Activated CD4-positive, CD25-positive, alpha-beta regulatory T cell treated with anti-CD3 and anti-CD28 coated beads, Interleukin-2, amount 50 U/mL, for 72 hours (primary cell): ENCODE measurements at regions not wholly inside any gene's neighbourhood (a gene's known extent, or its start where the extent isn't known, plus 50 kb on each side); places are given as distances from the start of the nearest gene placed in this dataset.

Source experiments
- DNase-seq: peaks from one replicate; pipeline ENCODE4 v3.0.0; 2021

DNA sequence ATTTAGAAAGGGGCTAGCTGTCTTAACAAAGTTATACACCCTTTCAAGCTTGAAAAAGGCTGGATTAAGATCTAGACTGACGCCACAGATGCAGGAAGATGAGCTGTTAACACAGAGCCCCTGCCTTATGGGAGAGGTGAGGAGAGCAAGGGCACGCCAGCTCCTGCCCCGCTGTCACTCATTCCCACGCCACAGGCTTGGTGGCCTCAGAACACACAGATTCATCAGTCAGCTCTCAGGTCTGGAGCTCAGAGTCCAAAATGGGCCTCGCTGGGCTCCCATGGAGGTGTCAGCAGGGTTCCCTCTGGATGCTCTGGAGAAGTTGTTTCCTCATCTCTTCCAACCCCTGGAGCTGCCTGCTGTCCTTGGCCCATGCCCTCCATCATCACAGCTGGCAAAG is 554.2 kb downstream of the TCERG1L start:
- DNase-seq: no peak

GRCh38 chr10:130757821-130758489 is 553.6 kb downstream of the TCERG1L start:
- no peak for DNase-seq

GRCh38 chr10:130758529-130758928 is 553.0 kb downstream of the TCERG1L start:
- DNase-seq: no peak

- DNase-seq: no peak
Observed at GRCh38 chr10:130761032-130761575, 550.4 kb downstream of the TCERG1L start.

DNA sequence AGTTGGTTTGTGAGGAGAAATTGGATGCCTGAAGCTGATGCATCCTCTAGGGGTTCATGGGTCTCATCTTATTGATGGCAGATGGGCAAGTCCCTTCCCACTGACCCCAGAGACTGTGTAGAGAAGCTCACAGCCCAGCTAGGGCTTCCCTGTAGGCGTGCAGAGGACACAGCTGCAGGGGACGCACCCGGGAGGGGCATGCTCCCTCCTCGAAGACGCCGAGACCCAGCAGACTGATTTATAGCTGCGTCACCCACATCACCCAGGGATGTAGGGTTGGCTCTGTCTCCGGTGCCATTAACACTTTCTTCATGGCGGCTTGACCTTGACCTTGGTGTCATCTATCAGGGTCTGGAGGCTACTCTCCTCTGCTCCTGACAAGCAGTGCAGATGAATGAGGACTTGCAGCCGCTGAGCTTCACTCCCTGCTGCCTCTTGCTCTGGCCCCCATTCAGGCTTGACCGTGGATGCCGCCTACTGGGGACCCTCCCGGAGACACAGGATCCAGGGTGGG is 549.7 kb downstream of the TCERG1L start:
- no peak for DNase-seq

GRCh38 chr10:130762491-130762890 is 549.0 kb downstream of the TCERG1L start:
- no peak for DNase-seq

DNA sequence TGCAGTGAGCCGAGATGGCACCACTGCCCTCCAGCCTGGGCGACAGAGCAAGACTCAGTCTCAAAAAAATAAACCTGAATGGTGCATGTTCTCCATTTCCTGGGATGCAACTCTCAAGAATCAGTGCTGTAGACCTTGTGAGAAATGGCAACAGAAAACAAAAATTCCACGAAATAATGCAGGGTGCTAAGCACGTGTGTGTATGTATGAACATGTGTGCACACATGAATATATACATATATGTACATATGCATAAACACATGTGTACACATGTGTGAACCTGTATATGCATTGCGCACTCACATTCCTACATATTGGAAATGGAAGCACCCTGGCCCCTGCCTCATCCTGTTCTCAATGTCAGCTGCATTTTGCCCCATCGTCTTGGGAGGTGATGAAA is 548.5 kb downstream of the TCERG1L start:
- DNase-seq: no peak

DNA sequence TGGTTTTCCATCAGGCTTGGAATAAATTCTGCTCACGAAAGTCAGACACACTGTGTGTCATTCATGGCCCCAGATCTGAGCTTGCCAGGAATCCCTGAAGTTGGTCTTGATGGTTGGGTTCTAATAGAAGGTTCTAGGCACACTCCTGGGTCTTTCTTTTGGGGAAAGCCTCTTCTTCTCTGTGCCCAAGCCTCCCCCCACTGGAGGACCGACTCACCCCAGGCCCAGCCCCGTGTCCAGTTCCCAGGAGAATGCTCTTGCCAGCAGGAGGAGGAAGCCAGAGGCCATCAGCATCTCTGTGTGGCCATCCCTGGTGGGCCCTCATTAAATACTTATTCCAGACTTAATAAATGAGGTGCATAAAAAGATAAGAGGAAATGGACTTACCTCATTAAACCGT is 548.0 kb downstream of the TCERG1L start:
- no peak for DNase-seq

DNA sequence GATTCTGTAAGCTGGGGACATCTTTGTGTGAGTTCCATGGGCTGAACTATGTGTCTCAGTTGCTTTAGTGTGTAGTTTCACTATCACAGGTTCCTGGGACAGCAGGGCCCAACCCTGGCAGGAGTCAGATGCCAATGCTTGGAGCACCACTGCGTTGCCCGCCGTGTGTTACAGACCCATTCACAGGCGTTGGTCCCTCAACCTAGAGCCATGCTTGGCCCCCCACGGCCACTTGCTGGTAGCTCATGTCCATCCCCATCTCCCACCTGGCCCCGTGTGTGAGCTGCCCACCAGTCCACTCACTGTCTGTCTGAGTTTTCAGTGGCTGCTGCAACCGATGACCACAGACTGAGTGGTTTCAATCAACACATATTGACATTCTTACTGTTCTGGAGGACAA is 546.9 kb downstream of the TCERG1L start:
- no peak for DNase-seq

GRCh38 chr10:130766071-130766470 is 545.5 kb downstream of the TCERG1L start:
- no peak for DNase-seq

DNA sequence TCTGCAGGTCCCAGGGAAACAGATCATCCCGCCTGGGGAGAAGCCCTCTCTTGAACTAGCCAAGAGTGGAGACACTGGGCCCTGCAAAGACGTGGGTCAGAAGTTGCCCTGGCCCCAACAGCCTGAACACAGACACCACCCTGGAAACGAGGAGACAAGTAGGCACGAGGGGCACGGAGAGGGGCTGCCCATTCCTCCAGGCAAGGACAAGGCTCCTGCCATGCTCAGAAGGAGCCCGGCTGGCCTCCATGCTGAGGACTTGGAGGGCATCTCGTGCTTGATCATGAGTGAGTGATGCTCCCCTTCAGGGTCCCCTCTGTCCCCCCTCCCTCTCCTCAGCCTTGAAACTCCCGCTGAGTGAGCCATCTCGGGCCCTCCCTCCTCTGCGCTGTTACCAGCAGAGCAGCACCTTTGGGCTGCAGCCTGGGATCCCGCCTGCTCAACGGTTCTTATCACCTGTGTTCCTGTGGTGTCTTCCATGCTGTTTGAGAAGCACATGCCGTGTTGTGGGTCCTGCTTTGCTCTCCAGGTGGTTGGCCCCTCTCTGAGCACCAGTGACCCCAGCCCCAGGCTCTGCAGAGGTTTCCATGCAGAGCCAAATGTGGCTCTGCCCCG is 544.3 kb downstream of the TCERG1L start:
- DNase-seq: no peak

DNA sequence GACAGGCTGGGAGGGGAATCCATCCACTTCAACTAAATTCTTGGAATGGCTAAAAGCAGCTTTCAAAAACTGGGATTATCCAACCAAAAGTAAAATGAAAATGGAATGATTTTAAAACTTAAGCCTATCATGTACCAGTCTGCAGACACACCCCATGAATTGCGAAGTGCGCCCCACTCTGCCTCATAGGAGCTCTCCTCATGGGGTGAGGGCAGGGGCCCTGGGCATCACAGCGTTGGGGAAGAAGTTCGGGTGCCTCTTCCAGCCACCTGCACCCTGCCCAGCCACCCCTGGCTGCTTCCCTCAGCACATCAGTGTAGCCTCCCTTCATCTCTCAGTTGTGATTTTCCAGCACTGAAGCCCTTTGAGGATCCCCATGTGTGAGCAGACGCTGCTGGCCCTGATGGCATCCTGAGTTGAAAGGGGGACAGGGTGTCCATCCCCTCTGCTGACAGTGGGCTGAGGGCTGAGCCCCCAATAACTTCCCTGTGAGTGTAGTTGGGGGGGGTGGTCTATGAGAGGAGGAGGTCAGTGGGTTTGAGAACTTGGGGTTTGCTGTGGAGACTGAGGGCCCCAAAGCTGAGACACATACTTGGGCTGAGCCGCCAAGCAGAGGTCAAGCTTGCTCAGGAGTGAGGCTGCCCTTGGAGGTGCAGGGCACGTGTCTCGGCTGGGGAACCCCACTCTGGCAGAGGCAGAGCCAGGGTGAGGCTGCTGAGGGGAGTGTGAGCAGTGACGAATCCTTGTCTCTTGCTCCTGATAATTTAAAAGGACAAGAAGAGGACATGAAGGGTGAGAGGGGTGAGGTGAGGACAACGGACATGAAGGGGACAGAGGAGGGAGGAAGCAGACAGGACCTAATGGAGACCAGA is 542.1 kb downstream of the TCERG1L start:
- peak; percentile 11 for DNase-seq

DNA sequence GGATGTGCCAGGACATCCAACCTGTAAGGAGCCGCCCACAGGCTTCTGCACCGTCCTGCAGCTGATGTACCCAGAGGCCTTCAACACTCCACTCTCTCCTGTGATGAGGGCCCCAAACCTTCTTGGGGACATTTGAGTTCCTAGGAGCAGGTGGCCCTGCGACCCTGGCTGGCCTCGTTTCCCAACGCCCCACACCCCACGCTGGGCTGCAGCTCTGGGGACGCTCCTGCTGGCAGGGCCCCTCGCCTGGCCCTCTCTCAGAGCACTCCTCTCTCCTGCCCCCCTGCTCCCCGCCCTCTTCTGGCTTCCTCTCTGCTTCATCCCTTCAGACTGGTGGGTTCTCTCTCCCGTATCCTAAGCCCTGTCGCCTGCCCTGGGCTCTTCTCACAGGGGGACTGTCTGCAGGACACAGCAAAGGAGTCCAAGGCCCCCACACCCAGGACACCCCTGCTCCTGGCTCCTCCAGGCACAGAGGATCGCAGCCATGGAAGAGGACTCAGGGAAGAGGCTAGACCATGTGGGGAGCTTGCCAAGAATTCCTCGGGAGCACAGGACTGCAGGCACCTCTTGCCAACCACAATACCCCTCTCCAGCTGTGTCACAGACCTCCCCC is 541.4 kb downstream of the TCERG1L start:
- no peak for DNase-seq

- no peak for DNase-seq
Observed at GRCh38 chr10:130771491-130771946, 540.0 kb downstream of the TCERG1L start.

GRCh38 chr10:130772056-130772455 is 539.5 kb downstream of the TCERG1L start:
- no peak for DNase-seq

DNA sequence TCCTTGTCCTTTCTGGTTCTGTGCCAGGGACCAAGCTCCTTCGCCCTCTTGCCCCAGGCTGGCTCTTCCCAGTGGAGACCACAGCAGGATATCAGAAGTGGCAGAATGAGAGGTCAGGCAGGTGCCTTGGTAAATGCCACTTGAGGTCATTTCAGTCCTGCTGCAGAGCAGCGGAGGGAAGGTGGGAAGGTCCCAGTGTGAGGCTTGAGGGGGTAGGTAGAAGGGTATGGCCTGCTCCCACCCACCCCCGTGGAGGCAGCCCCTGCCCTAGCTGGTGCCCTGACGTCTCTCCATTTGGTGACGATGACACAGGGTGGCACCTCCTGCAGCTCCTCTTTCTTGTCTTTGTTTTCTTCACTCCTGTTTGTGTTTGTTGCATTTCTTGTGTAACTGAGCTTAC is 538.8 kb downstream of the TCERG1L start:
- DNase-seq: no peak

DNA sequence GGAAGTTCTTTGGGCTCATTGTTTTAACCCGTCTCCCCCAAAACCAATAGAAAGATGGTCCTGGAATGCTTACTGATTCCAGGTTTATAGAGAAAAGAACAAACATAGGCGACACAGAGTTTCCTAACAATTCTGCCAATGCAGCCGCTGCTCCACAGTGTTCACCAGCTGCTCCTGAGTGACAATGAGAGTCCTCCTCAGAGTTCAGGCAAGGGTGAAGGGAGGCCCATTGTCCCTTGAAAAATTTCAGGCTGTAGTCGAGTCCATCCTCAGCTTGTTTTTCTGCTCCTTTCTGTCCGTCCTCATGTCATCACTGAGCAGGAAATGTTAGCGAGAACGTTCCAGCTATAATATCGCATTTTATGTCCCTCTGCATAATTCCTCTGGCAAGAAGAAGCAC is 537.6 kb downstream of the TCERG1L start:
- DNase-seq: no peak

- no peak for DNase-seq
Observed at GRCh38 chr10:130774871-130775270, 536.6 kb downstream of the TCERG1L start.

DNA sequence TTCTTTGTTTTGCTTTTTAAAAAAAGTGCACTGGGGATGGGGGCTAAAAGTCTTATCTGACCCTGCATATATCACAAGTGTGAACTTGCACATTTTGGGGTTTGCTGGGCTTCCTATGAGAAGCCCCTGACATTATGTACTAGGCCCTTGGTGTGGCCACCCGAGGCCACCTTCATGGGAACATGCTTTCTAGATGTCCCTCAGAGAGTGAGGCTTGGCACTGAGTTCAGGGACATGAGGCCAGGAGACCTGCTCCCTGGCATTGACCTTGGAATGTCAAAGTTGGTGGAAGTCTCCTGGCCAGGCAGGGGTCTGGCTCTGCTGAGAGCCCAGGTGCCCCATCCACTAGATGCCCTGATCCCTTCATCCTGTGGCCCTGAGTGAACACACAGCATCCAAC is 536.2 kb downstream of the TCERG1L start:
- no peak for DNase-seq

GRCh38 chr10:130776724-130777123 is 534.8 kb downstream of the TCERG1L start:
- no peak for DNase-seq

GRCh38 chr10:130777507-130778165 is 533.9 kb downstream of the TCERG1L start:
- DNase-seq: no peak

GRCh38 chr10:130778166-130778545 is 533.4 kb downstream of the TCERG1L start:
- DNase-seq: no peak
